ENCODE measurements at regions not wholly inside any gene's neighbourhood (a gene's known extent, or its start where the extent isn't known, plus 50 kb on each side); places are given as distances from the start of the nearest gene placed in this dataset.
"Not testable (repeated sequence)": the region's sequence is repeated elsewhere in the genome, so short reads cannot be mapped to it uniquely, and the experiment has no call there.

DNA sequence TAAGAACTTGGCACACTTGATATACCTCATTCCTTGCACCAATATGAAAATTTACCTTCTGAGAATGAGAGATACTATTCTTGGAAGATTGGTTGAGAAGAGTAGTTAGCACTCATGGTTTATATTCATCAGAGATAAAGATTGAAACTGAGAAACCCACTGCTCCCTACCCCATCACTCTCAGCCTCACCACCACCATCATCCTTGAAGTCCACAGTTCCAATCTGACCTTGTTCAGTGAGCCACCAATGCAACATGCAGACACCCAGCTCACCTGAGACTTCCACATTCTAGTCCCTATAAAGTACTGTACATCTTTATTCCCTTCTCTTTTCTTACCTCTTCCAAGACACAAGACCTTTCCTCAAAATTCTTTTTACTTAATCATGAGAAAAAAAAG lies 869.0 kb downstream of the TRIB2 start:
- no peak for DNase-seq (ENCODE audit: low read depth, low spot score)

DNA sequence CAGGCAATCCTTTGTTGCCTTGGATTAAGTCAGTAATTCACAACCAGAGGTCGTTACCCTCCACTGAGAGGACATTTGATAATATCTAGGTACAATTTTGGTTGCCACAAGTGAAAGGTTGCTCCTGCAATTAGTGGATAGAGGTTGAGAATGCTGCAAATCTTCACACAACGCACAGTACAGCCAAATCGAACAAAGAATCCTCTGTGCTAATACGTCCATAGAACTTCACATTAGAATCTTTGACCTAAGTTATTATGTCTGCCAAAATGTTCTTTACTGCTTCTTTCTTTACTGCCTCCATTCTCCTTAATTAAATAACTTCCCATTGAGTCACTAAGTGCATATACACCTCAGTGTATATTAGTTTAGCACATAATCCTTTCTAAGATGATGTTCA lies 879.5 kb downstream of the TRIB2 start:
- DNase-seq (ENCODE audit: low read depth, low spot score): no peak

DNA sequence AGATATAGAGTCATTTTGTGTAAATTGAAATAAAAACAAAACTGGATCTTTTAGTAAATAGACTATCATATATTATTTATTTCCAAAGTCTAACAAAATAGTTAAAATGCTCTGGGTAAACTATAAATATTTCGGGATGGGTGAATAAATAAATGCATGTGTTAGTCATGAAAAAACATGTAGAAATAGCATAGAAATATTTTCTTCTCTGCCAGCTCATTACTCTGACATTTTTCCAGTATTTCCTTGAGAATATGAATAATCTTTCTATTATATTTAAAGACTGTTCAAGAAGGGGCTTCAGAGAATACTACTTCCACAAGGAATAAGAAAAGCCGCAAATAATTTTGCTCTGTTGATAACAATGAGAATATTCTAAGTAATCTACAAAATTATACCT lies 880.4 kb downstream of the TRIB2 start:
- no peak for DNase-seq (ENCODE audit: low read depth, low spot score)

DNA sequence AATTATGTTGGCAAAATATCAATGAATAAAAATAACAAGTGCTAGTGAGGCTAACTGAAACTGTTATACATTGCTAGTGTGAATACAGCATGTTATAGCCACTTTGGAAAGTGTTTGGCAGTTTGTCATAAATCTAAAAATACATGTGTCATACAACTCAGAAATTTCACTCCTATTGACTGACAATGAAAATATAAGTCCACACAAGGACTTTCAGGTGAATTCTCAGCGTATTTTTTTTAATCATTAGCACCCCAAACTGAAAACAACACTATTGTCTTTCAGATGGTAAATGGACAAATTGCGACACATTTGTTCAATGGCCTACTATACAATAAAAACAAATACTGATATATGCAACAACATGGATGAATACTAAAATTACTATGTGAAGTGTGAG lies 884.8 kb downstream of the TRIB2 start:
- no peak for DNase-seq (ENCODE audit: low read depth, low spot score)

DNA sequence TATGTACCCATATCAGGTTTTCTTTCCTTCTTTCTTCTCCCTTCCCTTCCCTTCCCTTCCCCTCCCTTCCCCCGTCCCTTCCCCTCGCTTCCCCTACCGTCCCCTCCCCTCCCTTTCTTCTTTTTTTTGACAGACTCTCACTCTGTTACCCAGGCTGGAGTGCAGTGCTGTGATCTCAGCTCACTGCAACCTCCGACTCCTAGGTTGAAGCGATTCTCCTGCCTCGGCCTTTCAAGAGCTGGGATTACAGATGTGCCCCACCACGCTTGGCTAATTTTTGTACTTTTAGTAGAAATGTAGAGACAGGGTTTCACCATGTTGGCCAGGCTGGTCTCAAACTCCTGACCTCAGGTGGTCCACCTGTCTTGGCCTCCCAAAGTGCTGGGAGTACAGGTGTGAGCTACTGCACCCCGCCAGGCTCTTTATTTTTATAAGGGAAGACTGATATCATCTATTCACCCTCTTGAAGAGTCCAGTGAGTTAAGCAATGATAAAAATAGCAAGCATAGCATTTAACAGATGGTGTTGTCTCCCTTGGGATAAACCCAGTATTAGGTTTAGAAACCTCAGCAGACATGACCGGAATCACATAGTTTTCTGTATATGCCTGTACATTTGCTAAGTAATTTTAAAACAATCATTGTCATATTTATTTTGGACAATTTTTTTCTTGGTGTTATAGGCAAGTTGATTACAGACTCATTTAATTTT lies 888.4 kb downstream of the TRIB2 start:
- DNase-seq (ENCODE audit: low read depth, low spot score): no peak

DNA sequence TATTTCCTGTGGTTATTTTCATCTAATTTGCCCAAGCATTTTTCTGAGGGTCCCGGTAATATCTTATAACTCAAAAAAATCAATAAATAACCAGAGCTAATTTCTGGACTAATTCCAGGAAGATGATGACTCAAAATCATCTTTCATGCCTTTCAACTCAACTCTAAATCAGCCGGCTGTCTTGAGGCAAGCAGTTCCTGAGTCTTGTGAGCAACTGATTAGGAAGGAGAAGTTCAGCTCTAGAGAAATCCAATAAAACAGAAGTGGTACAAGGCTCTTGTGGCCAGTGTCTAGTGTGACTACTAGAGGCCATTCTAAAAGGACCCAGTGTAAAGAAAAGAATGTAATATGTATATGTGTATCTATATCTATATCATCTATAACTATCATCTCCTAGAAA lies 890.4 kb downstream of the TRIB2 start:
- DNase-seq (ENCODE audit: low read depth, low spot score): no peak

DNA sequence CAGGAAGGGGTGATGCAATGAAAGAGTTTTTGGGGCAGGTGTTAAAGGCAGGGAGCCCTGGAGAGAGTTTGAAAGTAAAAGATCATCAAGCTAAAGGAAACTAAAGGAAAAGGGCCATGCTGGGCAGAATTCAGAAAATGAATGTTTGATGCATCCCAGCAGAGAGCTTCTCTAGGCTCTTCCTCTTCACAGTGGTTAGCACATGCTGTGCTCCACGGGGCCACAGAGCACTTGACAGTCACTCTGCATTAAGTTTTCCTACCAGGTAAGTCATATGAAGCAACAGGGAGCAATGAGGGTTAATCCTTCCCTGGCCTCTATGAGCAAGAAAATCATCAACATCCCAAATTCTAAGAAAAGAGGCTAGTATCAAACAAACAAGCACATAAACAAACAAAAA lies 895.2 kb downstream of the TRIB2 start:
- no peak for DNase-seq (ENCODE audit: low read depth, low spot score)

DNA sequence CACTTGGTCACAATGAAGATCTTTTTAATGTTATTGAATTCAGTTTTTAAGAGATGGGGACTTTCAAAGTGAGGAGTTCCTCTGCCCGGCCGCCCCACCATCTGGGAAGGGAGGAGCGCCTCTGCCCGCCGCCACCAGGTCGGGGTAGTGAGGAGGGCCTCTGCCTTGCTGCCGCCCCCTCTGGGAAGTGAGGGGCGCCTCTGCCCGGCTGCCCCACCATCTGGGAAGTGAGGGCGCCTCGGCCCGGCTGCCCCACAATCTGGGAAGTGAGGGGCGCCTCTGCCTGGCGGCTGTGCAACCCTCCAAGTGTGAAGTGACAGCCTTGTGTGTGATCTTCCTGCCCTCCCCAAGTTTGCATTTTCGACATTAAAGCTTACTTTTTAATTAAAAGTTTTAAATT lies 899.3 kb downstream of the TRIB2 start:
- DNase-seq (ENCODE audit: low read depth, low spot score): no peak

DNA sequence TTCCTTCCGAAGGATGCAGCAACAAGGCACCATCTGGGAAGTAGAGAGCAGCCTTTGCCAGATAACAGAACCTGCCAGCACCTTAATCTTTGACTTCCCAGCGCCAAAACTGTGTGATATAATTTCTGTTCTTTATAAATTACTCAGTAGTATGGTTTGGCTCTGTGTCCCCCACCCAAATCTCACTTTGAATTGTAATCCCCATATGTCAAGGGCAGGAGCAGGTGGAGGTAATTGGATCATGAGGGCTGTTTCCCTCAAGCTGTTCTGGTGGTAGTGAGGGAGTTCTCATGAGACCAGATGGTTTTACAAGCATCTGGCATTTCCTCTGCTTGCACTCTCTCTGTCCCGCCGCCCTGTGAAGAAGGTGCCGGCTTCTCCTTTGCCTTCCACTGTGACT lies 899.9 kb downstream of the TRIB2 start:
- DNase-seq (ENCODE audit: low read depth, low spot score): no peak

DNA sequence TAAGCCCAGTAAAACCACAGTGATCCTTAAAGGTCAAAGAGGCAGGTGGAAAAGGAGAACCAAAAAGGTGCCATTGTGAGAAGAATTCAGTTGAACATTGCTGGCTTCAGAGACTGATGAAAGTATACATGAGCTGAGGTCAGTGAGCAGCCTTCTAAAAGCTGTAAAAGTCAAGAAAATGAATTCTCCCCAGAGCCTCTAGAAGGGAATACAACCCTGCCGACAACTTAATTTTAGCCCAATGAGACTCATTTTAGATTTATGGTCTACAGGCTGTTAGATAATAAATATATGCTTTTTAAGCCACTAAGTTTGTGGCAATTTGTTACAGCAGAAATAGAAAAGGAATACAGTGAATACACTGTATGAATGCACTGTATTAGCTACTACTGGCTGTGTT lies 911.4 kb downstream of the TRIB2 start:
- DNase-seq (ENCODE audit: low read depth, low spot score): no peak

DNA sequence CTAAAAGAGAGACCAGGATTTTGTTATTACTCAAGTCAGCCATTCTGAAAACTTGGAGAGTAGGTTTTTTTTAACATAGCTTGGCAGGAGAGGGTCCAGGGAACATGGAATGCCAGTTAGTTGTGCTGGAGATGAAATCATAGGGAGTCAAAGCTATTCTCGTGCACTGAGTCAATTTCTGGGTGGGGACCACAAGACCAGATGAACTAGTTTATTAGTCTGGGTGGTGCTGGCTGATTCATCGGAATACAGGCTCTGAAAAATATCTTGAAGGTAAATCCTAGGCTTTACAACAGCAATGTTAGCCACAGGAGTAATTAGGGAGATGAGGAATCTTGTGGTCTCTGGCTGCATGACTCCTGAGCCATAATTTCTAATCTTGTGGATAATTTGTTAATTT lies 921.4 kb downstream of the TRIB2 start:
- DNase-seq (ENCODE audit: low read depth, low spot score): peak; percentile 34

DNA sequence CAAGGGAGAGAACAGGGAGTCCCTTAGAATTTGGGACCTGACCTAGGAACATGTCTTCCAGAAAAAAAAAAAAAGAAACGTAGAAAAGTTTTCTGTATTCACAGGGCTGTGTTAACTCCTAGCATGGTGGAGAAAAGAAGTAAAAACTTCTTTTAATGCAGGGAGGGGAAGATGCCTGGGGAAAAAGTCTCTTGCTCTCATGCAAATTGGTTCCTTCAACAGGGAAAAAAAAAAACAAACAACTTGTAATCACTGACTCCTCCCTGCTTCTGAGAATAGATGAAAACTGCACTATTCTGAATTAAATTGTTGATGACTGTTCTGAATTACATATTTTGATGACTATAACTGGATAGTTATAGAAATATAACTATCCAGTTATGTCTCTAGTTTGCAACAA lies 933.2 kb downstream of the TRIB2 start:
- DNase-seq (ENCODE audit: low read depth, low spot score): no peak

DNA sequence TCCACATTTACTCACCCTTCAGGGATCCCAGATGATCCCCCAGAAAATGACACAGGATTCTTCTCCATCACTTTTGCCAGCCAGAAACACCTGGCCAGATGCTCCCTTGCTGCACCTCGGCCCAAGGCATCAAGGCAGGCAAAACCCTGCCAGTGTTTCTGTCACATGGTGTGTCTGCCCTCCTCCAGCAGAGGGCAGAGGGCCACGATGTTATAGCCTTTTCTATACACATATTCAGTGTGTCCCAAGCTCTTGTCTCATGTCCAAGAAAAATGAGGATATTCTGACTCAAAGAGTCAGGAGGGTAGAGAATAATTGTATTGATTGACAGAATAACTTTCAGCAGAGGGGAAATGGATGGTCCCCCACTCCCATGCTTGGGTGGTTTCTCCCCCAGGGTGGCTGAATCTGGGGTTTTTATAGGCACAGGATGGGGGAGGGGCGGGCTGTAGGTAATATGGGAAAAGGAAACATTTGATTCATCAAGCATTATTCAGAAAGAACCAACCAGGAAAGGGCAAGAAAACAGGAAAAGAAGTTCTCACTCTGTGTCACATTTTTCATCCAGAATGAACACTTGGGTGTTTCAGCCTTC lies 933.9 kb downstream of the TRIB2 start:
- no peak for DNase-seq (ENCODE audit: low read depth, low spot score)

DNA sequence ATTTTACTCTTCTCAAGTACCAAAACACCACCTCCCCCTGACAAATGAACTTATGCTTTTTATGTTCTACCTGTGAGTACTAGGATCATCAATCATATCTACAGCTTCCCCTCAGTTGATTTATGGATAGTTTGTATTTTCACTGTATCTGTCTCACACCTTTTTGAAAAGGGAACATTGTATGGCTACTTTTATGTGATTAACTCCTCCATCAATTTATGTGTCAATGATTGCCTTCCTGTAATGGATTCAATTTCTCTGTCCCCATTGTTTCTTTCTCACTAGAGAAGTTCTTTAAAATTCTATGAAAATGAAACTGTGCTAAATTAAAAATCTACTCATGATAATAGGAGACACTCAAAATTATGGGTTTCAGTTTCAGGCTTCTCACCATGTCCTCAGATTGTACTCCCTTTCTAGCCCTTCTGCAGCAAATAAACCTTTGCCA lies 935.0 kb downstream of the TRIB2 start:
- no peak for DNase-seq (ENCODE audit: low read depth, low spot score)

DNA sequence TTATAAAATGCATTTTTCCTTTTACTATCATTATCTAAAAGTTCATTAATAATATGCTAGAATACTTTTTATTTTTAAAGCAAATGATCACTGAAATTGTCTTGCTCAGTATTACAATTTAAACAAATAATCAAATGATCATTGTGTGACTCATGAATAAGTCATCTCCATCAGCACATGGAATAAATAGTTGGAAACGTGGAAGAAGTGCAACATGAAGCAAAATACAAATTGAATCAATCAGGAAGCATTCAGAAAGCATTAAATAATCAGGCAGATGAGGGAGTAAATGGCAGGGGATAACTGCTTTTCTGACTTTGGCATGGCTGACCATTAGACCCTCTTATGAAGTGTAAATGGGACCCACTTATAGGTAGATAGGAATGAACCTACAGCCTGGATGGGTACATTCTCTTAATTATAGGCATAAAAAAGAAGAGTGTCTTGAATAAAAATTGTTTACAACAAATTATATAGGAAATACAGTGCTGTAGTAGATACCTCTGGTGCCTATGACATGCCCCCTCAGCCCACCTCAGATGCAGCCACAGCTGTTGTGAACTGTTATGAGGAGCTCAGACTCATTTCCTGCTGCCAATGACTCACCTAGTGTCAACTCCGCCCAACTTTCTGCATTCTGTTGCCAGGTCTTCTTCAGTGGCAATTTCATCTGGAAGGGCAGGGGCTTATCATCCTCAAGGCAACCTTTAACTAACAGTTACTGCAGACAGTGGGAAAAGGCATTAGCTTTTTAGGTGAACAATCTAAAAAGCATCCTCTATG lies 936.0 kb downstream of the TRIB2 start:
- DNase-seq (ENCODE audit: low read depth, low spot score): peak; percentile 14

DNA sequence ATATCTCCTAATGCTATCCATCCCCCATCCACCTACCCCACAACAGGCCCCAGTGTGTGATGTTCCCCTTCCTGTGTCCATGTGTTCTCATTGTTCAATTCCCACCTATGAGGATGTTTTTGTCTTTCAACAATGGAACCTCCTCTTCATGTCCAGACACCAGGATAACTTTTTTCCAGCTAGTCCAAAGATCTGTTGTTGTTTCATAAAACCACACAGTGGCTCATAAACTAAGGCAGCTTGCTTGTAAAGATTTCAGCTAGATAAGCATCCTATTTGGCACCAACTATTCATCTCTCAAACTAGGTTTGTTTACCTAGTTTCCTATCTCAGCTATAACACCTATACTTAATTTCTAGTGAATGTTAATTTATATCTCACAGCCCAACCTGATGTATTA lies 937.7 kb downstream of the TRIB2 start:
- no peak for DNase-seq (ENCODE audit: low read depth, low spot score)

DNA sequence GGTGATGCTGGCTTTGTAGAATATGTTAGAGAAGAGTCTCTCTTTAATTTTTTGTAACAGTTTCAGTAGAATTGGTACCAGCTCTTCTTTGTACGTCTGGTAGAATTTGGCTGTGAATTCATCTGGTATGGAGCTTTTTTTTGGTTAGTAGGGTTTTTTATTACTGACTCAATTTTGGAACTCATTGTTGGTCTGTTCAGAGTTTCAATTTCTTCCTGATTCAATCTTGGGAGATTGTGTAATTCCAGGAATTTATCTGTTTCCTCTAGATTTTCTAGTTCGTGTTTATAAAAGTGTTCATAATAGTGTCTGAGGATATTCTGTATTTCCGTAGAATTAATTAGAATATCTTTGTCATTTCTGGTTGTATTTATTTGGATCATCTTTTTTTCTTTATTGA lies 943.5 kb downstream of the TRIB2 start:
- DNase-seq (ENCODE audit: low read depth, low spot score): no peak

DNA sequence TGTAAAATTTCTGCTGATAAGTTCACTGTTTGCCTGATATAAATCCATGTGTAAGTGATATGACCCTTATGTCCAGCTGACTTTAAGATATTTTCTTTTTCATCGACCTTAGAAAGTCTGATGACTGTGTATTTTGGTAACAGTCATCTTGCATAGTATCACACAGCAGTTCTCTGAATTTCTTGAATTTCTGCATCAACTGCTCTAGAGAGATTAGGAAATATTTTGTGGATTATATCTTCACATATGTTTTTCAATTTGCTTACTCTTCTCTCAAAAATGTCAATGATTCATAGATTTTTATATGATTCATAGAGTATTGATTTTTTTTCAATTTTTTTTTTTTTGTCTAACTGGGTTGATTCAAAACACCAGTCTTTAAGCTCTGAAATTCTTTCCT lies 945.3 kb downstream of the TRIB2 start:
- no peak for DNase-seq (ENCODE audit: low read depth, low spot score)

DNA sequence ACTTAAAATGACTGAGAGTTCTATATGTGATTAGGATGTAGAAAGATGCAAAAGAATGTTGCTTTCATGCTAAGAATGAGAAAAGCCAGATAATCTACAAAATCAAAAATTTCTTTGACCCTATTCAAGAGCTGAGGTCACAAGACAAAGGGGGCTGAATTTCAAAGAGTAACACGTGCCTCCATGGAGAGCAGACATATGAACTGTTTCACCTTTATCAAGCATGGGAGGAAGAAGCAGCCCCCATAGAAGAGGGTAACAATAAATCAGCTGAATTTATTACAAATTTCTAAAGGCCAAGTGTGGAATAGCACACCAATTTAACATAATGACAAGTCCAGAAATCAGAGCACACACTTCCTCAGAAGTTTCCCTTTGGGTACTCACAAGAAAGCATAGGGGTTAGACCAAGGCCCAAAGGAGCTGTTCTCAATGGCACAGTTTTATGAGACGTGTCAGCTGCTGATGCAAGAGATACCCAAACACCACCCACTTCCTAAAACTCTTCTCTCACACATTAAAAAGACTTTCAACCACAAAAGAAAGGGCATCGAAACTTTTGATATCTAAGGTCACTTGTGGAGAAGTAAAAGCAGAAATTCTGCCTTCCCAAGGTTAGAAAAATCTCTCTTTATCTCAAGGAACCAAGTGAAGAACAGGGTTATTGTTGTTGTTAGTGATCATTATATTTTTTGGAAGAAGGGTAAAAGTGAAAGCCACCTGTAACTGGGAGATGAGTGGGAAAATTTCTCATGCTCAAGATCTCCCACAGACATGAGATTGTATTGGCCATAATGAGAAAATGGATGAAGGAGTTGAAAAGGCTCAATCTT lies 950.1 kb downstream of the TRIB2 start:
- no peak for DNase-seq (ENCODE audit: low read depth, low spot score)

DNA sequence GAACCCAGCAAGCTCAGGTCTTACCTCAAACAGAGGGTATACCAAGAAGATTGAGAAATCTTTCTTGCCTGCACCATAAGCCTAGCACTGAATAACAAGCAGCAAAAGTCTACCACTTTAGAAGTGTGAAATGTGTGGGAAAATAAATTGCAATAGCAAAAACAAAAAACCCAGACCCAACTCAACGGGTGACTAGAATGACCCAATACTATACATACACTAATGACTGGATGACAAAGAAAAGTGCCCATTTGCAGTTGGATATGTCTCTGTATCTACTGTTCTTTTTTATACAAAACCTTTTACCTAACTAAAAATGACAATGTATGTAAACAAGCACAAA lies 950.6 kb downstream of the TRIB2 start:
- DNase-seq (ENCODE audit: low read depth, low spot score): no peak

DNA sequence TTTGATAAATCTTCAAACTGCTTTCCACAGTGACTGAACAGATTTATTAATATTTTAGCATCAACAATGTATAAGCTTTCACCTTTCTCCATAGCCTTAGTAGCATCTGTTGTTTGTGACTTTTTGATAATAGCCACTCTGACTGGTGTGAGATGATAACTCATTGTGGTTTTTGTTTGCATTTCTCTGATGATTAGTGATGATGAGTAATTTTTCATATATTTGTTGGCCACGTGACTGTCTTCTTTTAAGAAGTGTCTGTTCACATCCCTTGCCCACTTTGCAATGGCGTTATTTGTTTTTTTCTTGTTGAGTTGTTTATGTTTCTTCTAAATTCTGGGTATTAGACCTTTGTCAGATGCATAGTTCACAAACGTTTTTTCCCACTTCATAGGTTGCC lies 952.9 kb downstream of the TRIB2 start:
- DNase-seq (ENCODE audit: low read depth, low spot score): no peak

DNA sequence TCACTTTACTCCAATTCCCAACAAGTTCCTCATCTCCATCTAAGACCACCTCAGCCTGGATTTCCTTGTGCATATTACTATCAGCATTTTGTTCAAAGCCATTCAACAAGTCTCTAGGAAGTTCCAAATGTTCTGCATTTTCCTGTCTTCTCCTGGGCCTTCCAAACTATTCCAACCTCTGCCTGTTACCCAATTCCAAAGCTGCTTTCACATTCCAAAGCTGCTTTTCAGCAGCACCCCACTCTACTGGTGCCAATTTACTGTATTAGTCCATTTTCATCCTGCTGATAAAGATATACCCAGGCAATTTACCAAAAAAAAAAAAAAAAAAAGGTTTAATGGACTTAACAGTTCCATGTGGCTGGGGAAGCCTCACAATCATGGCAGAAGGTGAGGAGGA lies 957.1 kb downstream of the TRIB2 start:
- not testable (repeated sequence) for DNase-seq (ENCODE audit: low read depth, low spot score)

All from astrocyte of the hippocampus (primary cell).